ENCODE measurements at regions not wholly inside any gene's neighbourhood (a gene's known extent, or its start where the extent isn't known, plus 50 kb on each side); places are given as distances from the start of the nearest gene placed in this dataset.

- TF ChIP-seq CTCF (conservative IDR thresholded peaks at IDR 0.05; ENCODE audit: low read length), result no peak
- no peak for TF ChIP-seq EZH2phosphoT487 (IDR thresholded peaks at IDR 0.05; ENCODE audit: borderline replicate concordance, low read depth, low read length)
These were observed 647.3 kb upstream of the GRAMD2B start for GRCh38 chr5:125775896-125776295.
